Fibroblast of pulmonary artery (primary cell): ENCODE measurements at regions not wholly inside any gene's neighbourhood (a gene's known extent, or its start where the extent isn't known, plus 50 kb on each side); places are given as distances from the start of the nearest gene placed in this dataset.

Experiments used
- DNase-seq: peaks from one replicate; pipeline ENCODE4 v3.0.0-alpha.2; 2010; ENCODE audit warnings: low read depth
- H3K4me3 ChIP-seq: replicated peaks from 2 replicates; pipeline ENCODE4 v1.5.1; 2011; ENCODE audit warnings: low read depth, mild to moderate bottlenecking, control low read depth, low read length, moderate library complexity
- TF ChIP-seq, protein P1 (sequence below): IDR thresholded peaks from 2 replicates; pipeline ENCODE4 v1.5.1; 2011; ENCODE audit warnings: mild to moderate bottlenecking, control low read depth, low read length, inconsistent platforms; ENCODE audit errors: missing control alignments

DNA sequence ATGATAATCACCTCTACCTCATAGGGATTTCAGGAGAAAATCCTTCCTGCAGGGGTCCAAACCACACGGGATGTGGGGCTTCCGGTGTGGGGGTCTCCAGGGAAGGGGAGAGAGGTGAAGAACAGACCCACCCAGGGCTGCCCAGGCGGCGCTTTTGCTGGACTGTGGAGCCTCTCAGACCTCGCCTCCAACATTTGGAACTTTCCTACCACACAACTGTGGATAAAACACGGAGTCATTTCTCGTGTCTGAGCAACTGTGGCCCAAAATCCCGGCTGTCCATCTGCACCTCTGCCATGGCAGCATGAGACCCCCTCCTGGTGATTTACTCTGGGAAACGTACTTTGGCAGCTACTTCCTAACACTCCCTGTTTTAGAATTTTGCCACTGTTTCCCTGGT is 307.8 kb upstream of the IRX4 start:
- H3K4me3 ChIP-seq, result no peak overlapping the region
- TF ChIP-seq, protein P1, sequence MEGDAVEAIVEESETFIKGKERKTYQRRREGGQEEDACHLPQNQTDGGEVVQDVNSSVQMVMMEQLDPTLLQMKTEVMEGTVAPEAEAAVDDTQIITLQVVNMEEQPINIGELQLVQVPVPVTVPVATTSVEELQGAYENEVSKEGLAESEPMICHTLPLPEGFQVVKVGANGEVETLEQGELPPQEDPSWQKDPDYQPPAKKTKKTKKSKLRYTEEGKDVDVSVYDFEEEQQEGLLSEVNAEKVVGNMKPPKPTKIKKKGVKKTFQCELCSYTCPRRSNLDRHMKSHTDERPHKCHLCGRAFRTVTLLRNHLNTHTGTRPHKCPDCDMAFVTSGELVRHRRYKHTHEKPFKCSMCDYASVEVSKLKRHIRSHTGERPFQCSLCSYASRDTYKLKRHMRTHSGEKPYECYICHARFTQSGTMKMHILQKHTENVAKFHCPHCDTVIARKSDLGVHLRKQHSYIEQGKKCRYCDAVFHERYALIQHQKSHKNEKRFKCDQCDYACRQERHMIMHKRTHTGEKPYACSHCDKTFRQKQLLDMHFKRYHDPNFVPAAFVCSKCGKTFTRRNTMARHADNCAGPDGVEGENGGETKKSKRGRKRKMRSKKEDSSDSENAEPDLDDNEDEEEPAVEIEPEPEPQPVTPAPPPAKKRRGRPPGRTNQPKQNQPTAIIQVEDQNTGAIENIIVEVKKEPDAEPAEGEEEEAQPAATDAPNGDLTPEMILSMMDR, result no peak
- no peak for DNase-seq

DNA sequence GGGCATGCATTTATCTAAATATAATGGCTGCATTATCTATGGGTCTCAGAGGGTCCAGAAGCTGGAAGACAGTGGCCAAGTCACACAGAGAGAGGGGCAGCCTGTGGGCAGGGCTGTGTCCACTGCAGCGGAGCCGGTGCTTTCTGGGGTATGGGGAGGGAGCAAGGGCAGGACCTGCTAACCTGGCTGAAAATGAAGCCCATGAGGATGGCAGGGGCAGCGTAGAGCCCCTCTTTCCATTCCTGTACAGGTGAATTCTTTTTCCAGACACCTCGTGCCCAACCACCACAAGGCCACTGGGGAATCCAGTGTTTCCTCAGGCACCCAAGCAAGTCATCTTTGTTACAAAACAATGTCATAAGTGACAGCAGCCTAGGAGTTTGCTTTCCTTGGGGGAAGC is 305.9 kb upstream of the IRX4 start:
- no peak overlapping the region for H3K4me3 ChIP-seq
- no peak for DNase-seq
- TF ChIP-seq, protein P1, result no peak

DNA sequence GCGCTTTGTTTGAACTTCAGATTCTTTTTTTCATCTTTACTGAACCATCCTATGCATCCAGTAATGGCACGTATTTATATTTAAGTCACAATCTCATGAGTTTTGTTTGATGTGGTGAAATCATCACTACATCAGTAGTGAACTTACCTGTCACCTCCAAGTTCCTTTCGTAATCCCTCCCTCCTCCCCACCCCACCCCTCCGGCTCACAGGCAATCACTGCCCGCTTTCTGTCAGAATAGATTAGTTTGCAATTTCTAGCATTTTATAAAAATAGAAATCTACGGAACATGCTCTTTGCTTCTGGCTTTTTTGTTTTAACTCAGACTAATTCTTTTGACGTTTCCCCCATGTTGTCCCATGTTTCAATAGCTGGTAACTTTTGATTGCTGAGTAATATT is 305.4 kb upstream of the IRX4 start:
- DNase-seq, result no peak
- TF ChIP-seq, protein P1, result no peak
- H3K4me3 ChIP-seq, result no peak overlapping the region

DNA sequence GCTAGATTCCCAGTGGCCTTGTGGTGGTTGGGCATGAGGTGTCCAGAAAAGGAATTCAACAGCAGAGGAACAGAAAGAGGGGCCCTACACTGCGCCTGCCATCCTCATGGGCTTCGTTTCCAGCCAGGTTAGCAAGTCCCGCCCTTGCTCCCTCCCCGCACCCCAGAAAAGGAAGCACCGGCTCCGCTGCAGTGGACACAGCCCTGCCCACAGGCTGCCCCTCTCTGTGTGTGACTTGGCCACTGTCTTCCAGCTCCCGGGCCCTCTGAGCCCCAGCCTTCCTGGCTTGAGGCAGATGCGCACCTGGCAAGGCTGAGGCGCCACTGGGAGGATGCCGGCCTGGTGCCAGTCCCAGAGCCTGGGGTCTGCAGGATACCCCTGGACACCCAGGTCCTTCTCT is 305.0 kb upstream of the IRX4 start:
- TF ChIP-seq, protein P1, result no peak
- H3K4me3 ChIP-seq, result no peak overlapping the region
- no peak for DNase-seq

DNA sequence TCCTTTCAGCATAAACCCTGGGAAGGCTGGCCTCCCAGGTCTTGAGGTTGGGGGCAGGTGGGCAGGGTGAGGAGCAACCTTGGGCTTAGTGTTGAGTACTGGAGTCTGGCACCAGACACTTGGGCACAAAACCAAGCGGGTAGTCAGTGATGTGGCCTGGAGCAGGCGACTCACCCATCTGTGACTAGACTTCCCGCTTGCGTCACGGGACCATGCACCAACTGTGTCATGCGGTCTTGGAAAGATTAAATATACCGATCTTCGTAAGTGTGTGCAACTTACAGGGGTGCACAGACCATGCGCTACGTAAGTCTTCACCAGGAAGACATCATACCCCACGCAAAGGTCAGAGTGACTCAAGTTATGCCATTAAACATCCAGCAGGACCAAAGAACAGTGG is 304.4 kb upstream of the IRX4 start:
- no peak overlapping the region for H3K4me3 ChIP-seq
- no peak for DNase-seq
- TF ChIP-seq, protein P1, result no peak

DNA sequence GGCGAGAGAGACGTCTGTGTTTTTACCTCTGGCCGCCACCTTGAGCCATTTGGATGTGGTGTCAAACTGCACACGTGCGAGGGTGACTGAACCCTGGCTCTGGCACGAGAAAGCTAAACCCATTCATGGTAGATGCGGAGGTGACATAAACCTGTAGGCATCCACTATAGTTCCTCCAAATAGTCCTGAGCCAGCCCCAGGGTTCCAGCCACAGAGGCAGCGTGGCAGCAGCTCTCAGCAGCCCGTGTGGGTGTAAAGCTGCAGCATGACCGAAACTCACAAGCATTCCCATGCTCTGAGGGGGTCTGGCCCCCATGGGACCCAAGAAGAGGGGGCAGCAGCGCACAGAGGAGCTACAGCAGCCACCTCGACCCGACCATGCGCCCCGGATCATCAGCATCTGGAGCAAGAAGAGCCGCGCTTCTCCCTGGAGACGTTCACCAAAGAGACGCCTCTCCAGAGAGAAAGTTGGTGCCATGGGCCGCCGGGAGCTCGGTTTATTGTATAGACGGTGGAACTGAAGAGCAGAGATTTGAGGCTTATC is 303.8 kb upstream of the IRX4 start:
- DNase-seq, result no peak
- H3K4me3 ChIP-seq, result no peak overlapping the region
- TF ChIP-seq, protein P1, result no peak
